GM23248 (cell line): ENCODE measurements at regions not wholly inside any gene's neighbourhood (a gene's known extent, or its start where the extent isn't known, plus 50 kb on each side); places are given as distances from the start of the nearest gene placed in this dataset.
"Not testable (repeated sequence)": the region's sequence is repeated elsewhere in the genome, so short reads cannot be mapped to it uniquely, and the experiment has no call there.

ENCODE experiments used
- EZH2 ChIP-seq: fragments of 200-600 bp; sonication (generic); IDR thresholded peaks from 2 replicates; pipeline ENCODE4 v1.6.1; 2018; ENCODE audit warnings: antibody characterized with exemption, mild to moderate bottlenecking; ENCODE audit not compliant: insufficient read depth, poor library complexity, severe bottlenecking
- EZH2phosphoT487 ChIP-seq: fragments of 200-600 bp; sonication (generic); IDR thresholded peaks from 2 replicates; pipeline ENCODE4 v1.6.1; 2018; ENCODE audit warnings: antibody characterized with exemption, moderate library complexity, mild to moderate bottlenecking, low read depth; ENCODE audit not compliant: insufficient read depth

DNA sequence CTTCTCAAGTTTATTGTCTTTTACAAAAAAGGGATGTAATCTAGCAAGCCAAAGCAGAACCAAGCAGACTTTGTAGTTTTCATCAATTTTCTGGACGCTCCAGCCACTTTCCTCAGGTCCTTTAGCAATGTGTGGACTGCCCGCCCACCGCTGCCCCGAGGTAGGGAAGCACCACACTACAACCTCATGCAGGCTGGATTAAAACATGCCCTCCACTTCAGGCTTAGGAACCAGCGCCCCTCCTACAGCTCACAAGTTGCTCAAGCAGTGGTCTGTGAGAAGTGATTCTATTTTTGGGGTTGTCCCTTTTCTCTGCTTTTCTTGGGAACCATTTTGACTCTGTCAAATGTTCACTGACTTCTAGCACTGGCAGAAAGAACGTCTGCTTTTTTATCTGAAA, 111.2 kb upstream of the OR4F16 start:
- TF ChIP-seq EZH2, EZH2phosphoT487: not testable (repeated sequence)
